ENCODE measurements at regions not wholly inside any gene's neighbourhood (a gene's known extent, or its start where the extent isn't known, plus 50 kb on each side); places are given as distances from the start of the nearest gene placed in this dataset.

DNA sequence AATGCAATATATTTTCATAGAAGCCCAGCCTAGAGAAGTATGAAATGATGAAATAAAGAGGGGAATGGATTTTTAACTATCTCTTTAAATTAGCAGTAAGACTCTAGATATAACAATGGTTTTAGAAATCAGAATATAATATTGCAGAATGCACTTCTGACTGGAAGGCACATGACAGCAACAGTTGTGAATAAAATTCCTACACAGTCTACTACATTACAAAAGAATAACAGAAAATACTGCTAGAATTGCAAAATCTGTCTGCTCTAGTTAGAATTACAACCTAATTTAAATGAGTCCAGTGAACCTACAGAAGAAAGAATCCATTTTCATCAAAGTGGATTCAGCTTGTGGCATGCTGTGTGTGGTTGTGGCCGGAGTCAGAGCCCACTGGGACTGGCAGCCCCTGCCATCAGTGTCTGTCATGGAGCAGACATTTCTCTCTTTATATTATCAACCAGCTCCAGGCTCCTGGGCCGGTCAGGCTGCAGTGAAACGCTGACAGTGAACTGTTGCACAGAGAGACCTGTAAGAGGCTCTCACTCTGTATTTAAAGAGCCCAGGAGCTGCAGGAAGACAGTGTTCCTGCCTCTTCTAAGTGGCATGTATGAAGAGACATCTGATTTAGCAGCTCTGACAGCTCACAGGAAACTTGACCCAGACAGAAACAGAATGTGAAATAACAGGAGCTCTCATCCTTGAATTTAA is 1523.8 kb upstream of the CADM2 start:
- ATAC-seq, result no peak; the same call in 2 of the 3 replicates
- BruUV-seq (replicated peaks), result no TSS peak
- H3K36me3 ChIP-seq (ENCODE audit: control insufficient read depth in 2 of 2, insufficient read depth in 2 of 2, low read length in 1 of 2), result no peaks in the 10 kb centered on the region
- intact Hi-C loops (cut with micrococcal nuclease; ENCODE audit: unreplicated experiment) (no loop called here), in situ Hi-C loops (cut with MboI) (no loop called here)
- no peaks in the 10 kb centered on the region for H3K27me3 ChIP-seq (replicated peaks in 1 of 2; ENCODE audit: control insufficient read depth in 2 of 2, insufficient read depth in 2 of 2, low read length in 1 of 2)
- POLR2A ChIA-PET, result interaction anchor here (0.5 kb wide), 1 partner anchor 84 kb away, joined by 8 read pairs; no protein-coding TSS in a partner anchor
- H3K79me2 ChIP-seq (ENCODE audit: control insufficient read depth, insufficient read depth, low read length), result no peaks in the 10 kb centered on the region
- DNase-seq (ENCODE audit: low read depth, low spot score), result no peak
- SMC1A ChIA-PET (ENCODE audit: uncharacterized antibody, unreplicated experiment), result no interaction called here
- no peak for FAIRE-seq
- H3K9me3 ChIP-seq (replicated peaks; ENCODE audit: control insufficient read depth, insufficient read depth, low read length), result no peaks in the 10 kb centered on the region
- no peak overlapping the region for H3K27ac ChIP-seq (ENCODE audit: control insufficient read depth, insufficient read depth)
- RAD21 ChIA-PET (ENCODE audit: unreplicated experiment), result no interaction called here
- H3K4me3 ChIP-seq, result no peak overlapping the region
- WGBS (ENCODE audit: insufficient coverage, insufficient replicate concordance, low lambda C conversion rate, missing lambda C conversion rate), result 5% methylated on average over 3 of the region's 3 CpGs
- H4K20me1 ChIP-seq (ENCODE audit: control insufficient read depth, insufficient read depth), result no peaks in the 10 kb centered on the region
- no peak overlapping the region for H3K4me2 ChIP-seq (ENCODE audit: control insufficient read depth, insufficient read depth)
- H3K9ac ChIP-seq (ENCODE audit: control insufficient read depth, insufficient read depth, low read length), result no peak overlapping the region
- no peak overlapping the region for H2AFZ ChIP-seq (ENCODE audit: control insufficient read depth, low read depth, low read length)
- TF ChIP-seq POLR2AphosphoS2 (IDR thresholded peaks at IDR 0.05; ENCODE audit: low read depth, low read length) (no peak), RELB (IDR thresholded peaks at IDR 0.05; ENCODE audit: low read depth) (no peak), CBFB (IDR thresholded peaks at IDR 0.05; ENCODE audit: low read depth) (no peak), NR2C1 (IDR thresholded peaks at IDR 0.05) (no peak), SMAD1 (IDR thresholded peaks at IDR 0.05; ENCODE audit: low read depth, partially characterized antibody) (no peak), CREM (IDR thresholded peaks at IDR 0.05; ENCODE audit: low read depth) (no peak), TARDBP (IDR thresholded peaks at IDR 0.05; ENCODE audit: borderline replicate concordance) (no peak), KAT2A (conservative IDR thresholded peaks at IDR 0.05; ENCODE audit: control insufficient read depth, low read depth, low read length) (no peak), ZNF622 (IDR thresholded peaks at IDR 0.05) (no peak), ATF3 (IDR thresholded peaks at IDR 0.05; ENCODE audit: borderline replicate concordance, extremely low read depth, low read depth, low read length) (no peak), NRF1 (conservative IDR thresholded peaks at IDR 0.05; ENCODE audit: low read depth, low read length) (no peak), HCFC1 (IDR thresholded peaks at IDR 0.05; ENCODE audit: low read length) (no peak), ELK1 (IDR thresholded peaks at IDR 0.05; ENCODE audit: low read depth, low read length) (no peak), ATF7 (IDR thresholded peaks at IDR 0.05; ENCODE audit: low read depth) (no peak), TCF7 (IDR thresholded peaks at IDR 0.05; ENCODE audit: borderline replicate concordance) (no peak)
- TF ChIP-seq, protein P1, sequence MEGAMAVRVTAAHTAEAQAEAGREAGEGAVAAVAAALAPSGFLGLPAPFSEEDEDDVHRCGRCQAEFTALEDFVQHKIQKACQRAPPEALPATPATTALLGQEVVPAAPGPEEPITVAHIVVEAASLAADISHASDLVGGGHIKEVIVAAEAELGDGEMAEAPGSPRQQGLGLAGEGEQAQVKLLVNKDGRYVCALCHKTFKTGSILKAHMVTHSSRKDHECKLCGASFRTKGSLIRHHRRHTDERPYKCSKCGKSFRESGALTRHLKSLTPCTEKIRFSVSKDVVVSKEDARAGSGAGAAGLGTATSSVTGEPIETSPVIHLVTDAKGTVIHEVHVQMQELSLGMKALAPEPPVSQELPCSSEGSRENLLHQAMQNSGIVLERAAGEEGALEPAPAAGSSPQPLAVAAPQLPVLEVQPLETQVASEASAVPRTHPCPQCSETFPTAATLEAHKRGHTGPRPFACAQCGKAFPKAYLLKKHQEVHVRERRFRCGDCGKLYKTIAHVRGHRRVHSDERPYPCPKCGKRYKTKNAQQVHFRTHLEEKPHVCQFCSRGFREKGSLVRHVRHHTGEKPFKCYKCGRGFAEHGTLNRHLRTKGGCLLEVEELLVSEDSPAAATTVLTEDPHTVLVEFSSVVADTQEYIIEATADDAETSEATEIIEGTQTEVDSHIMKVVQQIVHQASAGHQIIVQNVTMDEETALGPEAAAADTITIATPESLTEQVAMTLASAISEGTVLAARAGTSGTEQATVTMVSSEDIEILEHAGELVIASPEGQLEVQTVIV (IDR thresholded peaks at IDR 0.05; ENCODE audit: borderline replicate concordance, partially characterized antibody), result no peak
- TF ChIP-seq, protein P2, sequence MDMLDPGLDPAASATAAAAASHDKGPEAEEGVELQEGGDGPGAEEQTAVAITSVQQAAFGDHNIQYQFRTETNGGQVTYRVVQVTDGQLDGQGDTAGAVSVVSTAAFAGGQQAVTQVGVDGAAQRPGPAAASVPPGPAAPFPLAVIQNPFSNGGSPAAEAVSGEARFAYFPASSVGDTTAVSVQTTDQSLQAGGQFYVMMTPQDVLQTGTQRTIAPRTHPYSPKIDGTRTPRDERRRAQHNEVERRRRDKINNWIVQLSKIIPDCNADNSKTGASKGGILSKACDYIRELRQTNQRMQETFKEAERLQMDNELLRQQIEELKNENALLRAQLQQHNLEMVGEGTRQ (IDR thresholded peaks at IDR 0.05; ENCODE audit: borderline replicate concordance, low read depth, low read length), result no peak
- H3K4me1 ChIP-seq (ENCODE audit: control insufficient read depth, insufficient read depth, low read length), result no peaks in the 10 kb centered on the region
- CTCF ChIA-PET, result no interaction called here

Data from GM12878 (cell line).